ENCODE measurements at regions not wholly inside any gene's neighbourhood (a gene's known extent, or its start where the extent isn't known, plus 50 kb on each side); places are given as distances from the start of the nearest gene placed in this dataset.

- no peak for DNase-seq
- Histone ChIP-seq H3K9ac (ENCODE audit: low read length) (no peak overlapping the region), H2AFZ (ENCODE audit: low read length) (no peak overlapping the region), H3K9me2 (replicated peaks; ENCODE audit: low read length) (no peaks in the 10 kb centered on the region), H3K27me3 (ENCODE audit: low read length) (no peaks in the 10 kb centered on the region), H3K36me3 (ENCODE audit: low read depth, low read length) (no peaks in the 10 kb centered on the region), H3K4me3 (ENCODE audit: low read length) (no peak overlapping the region), H3K27ac (ENCODE audit: low read length) (no peak overlapping the region), H3K79me2 (ENCODE audit: low read length) (no peaks in the 10 kb centered on the region), H3K4me2 (ENCODE audit: low read length) (no peak overlapping the region), H3K4me1 (ENCODE audit: insufficient read depth, low read length) (no peaks in the 10 kb centered on the region), H4K20me1 (ENCODE audit: low read length) (no peaks in the 10 kb centered on the region), H3F3A (ENCODE audit: low read length, unreplicated experiment) (no peaks in the 10 kb centered on the region), H3K9me3 (ENCODE audit: low read length) (no peaks in the 10 kb centered on the region)
- no TSS peak for BruUV-seq (replicated peaks)
- ATAC-seq: no peak
- TF ChIP-seq CTCF (conservative IDR thresholded peaks at IDR 0.05; ENCODE audit: low read depth, low read length) (no peak), EZH2phosphoT487 (IDR thresholded peaks at IDR 0.05; ENCODE audit: borderline replicate concordance, low read length) (no peak), EZH2 (IDR thresholded peaks at IDR 0.05; ENCODE audit: low read length, unreplicated experiment) (no peak)
- ChIA-PET POLR2A (ENCODE audit: unreplicated experiment) (no interaction called here), CTCF (no interaction called here)
- intact Hi-C loops (cut with micrococcal nuclease): no loop called here
Measured at GRCh38 chr17:51548125-51548524, 287.8 kb downstream of the UTP18 start.

- Histone ChIP-seq H3K4me2 (ENCODE audit: low read length) (no peak overlapping the region), H3K27me3 (ENCODE audit: low read length) (peaks cover 7% of the 10 kb centered on the region; the same call in 1 of the 2 replicates), H4K20me1 (ENCODE audit: low read length) (no peaks in the 10 kb centered on the region), H3K27ac (ENCODE audit: low read length) (no peak overlapping the region), H3K79me2 (ENCODE audit: low read length) (no peaks in the 10 kb centered on the region), H3K9me3 (ENCODE audit: low read length) (no peaks in the 10 kb centered on the region), H3K4me1 (ENCODE audit: insufficient read depth, low read length) (no peaks in the 10 kb centered on the region), H2AFZ (ENCODE audit: low read length) (no peak overlapping the region), H3K4me3 (ENCODE audit: low read length) (no peak overlapping the region), H3F3A (ENCODE audit: low read length, unreplicated experiment) (no peaks in the 10 kb centered on the region), H3K36me3 (ENCODE audit: low read depth, low read length) (no peaks in the 10 kb centered on the region), H3K9me2 (replicated peaks; ENCODE audit: low read length) (no peaks in the 10 kb centered on the region), H3K9ac (ENCODE audit: low read length) (no peak overlapping the region)
- BruUV-seq (replicated peaks): no TSS peak
- ChIA-PET POLR2A (ENCODE audit: unreplicated experiment) (no interaction called here), CTCF (no interaction called here)
- ATAC-seq (no peak), DNase-seq (no peak)
- TF ChIP-seq EZH2phosphoT487 (IDR thresholded peaks at IDR 0.05; ENCODE audit: borderline replicate concordance, low read length) (no peak), EZH2 (IDR thresholded peaks at IDR 0.05; ENCODE audit: low read length, unreplicated experiment) (no peak), CTCF (conservative IDR thresholded peaks at IDR 0.05; ENCODE audit: low read depth, low read length) (no peak)
- intact Hi-C loops (cut with micrococcal nuclease): no loop called here
Measured at GRCh38 chr17:51555153-51555552, 294.8 kb downstream of the UTP18 start.

- Histone ChIP-seq H3K4me2 (ENCODE audit: low read length) (no peak overlapping the region), H3K9me2 (replicated peaks; ENCODE audit: low read length) (no peaks in the 10 kb centered on the region), H2AFZ (ENCODE audit: low read length) (no peak overlapping the region), H3K27me3 (ENCODE audit: low read length) (peaks cover 7% of the 10 kb centered on the region; the same call in 1 of the 2 replicates), H3K4me1 (ENCODE audit: insufficient read depth, low read length) (no peaks in the 10 kb centered on the region), H3K79me2 (ENCODE audit: low read length) (no peaks in the 10 kb centered on the region), H3K9ac (ENCODE audit: low read length) (no peak overlapping the region), H3F3A (ENCODE audit: low read length, unreplicated experiment) (no peaks in the 10 kb centered on the region), H3K9me3 (ENCODE audit: low read length) (0 out of 2 replicates have a peak, but pooled peaks cover 9% of the 10 kb centered on the region), H4K20me1 (ENCODE audit: low read length) (no peaks in the 10 kb centered on the region), H3K4me3 (ENCODE audit: low read length) (no peak overlapping the region), H3K36me3 (ENCODE audit: low read depth, low read length) (no peaks in the 10 kb centered on the region), H3K27ac (ENCODE audit: low read length) (no peak overlapping the region)
- ChIA-PET CTCF (no interaction called here), POLR2A (ENCODE audit: unreplicated experiment) (no interaction called here)
- ATAC-seq (no peak), DNase-seq (no peak)
- intact Hi-C loops (cut with micrococcal nuclease): no loop called here
- BruUV-seq (replicated peaks): no TSS peak
- TF ChIP-seq EZH2phosphoT487 (IDR thresholded peaks at IDR 0.05; ENCODE audit: borderline replicate concordance, low read length) (no peak), EZH2 (IDR thresholded peaks at IDR 0.05; ENCODE audit: low read length, unreplicated experiment) (no peak), CTCF (conservative IDR thresholded peaks at IDR 0.05; ENCODE audit: low read depth, low read length) (no peak)
Measured at GRCh38 chr17:51559778-51560177, 299.4 kb downstream of the UTP18 start.
